ENCODE measurements at regions not wholly inside any gene's neighbourhood (a gene's known extent, or its start where the extent isn't known, plus 50 kb on each side); places are given as distances from the start of the nearest gene placed in this dataset.

- H3K4me3 ChIP-seq: no peak overlapping the region
- TF ChIP-seq POLR2A (IDR thresholded peaks at IDR 0.05) (no peak), CTCF (IDR thresholded peaks at IDR 0.05) (no peak)
- no peak overlapping the region for H3K27ac ChIP-seq
- no peaks in the 10 kb centered on the region for H3K9me3 ChIP-seq (replicated peaks in 1 of 3)
- H3K27me3 ChIP-seq: no peaks in the 10 kb centered on the region
- H3K36me3 ChIP-seq (replicated peaks in 1 of 2): no peaks in the 10 kb centered on the region
- intact Hi-C loops (cut with DNase I): no loop called here
- H3K4me1 ChIP-seq (replicated peaks in 1 of 2): no peaks in the 10 kb centered on the region
- 39 to 71% (median 58%) methylated on average over 1 of the region's 1 CpG for WGBS, 4 donors
- DNase-seq: no peak
These were observed 78.2 kb downstream of the AREG start for GRCh38 chr4:74523096-74523495.

- no peaks in the 10 kb centered on the region for H3K27me3 ChIP-seq
- TF ChIP-seq CTCF (IDR thresholded peaks at IDR 0.05): no peak
- no peak for TF ChIP-seq POLR2A (IDR thresholded peaks at IDR 0.05)
- no peak overlapping the region for H3K4me3 ChIP-seq
- H3K36me3 ChIP-seq (replicated peaks in 1 of 2): no peaks in the 10 kb centered on the region
- no peak overlapping the region for H3K27ac ChIP-seq
- intact Hi-C loops (cut with DNase I): no loop called here
- no peaks in the 10 kb centered on the region for H3K4me1 ChIP-seq (replicated peaks in 1 of 2)
- H3K9me3 ChIP-seq (replicated peaks in 1 of 3): no peaks in the 10 kb centered on the region
- no peak for DNase-seq
These were observed 80.0 kb downstream of the AREG start for GRCh38 chr4:74524985-74525384.

GRCh38 chr4:74527049-74527448 lies 82.1 kb downstream of the AREG start:
- WGBS, 4 donors: 71 to 90% (median 85%) methylated on average over 1 of the region's 1 CpG
- Histone ChIP-seq H3K9me3 (replicated peaks in 1 of 3) (no peaks in the 10 kb centered on the region), H3K27me3 (no peaks in the 10 kb centered on the region), H3K4me1 (replicated peaks in 1 of 2) (no peaks in the 10 kb centered on the region), H3K4me3 (no peak overlapping the region), H3K27ac (no peak overlapping the region), H3K36me3 (replicated peaks in 1 of 2) (no peaks in the 10 kb centered on the region)
- intact Hi-C loops (cut with DNase I): no loop called here
- DNase-seq: no peak
- TF ChIP-seq CTCF (IDR thresholded peaks at IDR 0.05) (no peak), POLR2A (IDR thresholded peaks at IDR 0.05) (no peak)

- TF ChIP-seq CTCF (IDR thresholded peaks at IDR 0.05) (no peak), POLR2A (IDR thresholded peaks at IDR 0.05) (no peak)
- Histone ChIP-seq H3K9me3 (replicated peaks in 1 of 3) (no peaks in the 10 kb centered on the region), H3K27me3 (no peaks in the 10 kb centered on the region), H3K27ac (no peak overlapping the region), H3K4me3 (no peak overlapping the region), H3K36me3 (replicated peaks in 1 of 2) (no peaks in the 10 kb centered on the region), H3K4me1 (replicated peaks in 1 of 2) (no peaks in the 10 kb centered on the region)
- intact Hi-C loops (cut with DNase I): no loop called here
- 71 to 88% (median 77%) methylated on average over 1 of the region's 1 CpG for WGBS, 4 donors
- no peak for DNase-seq
These were observed 83.2 kb downstream of the AREG start for GRCh38 chr4:74528178-74528577.
